ENCODE measurements at regions not wholly inside any gene's neighbourhood (a gene's known extent, or its start where the extent isn't known, plus 50 kb on each side); places are given as distances from the start of the nearest gene placed in this dataset.

GRCh38 chr18:29436459-29436858, 1259.5 kb upstream of the CDH2 start:
- TF ChIP-seq, protein P1, sequence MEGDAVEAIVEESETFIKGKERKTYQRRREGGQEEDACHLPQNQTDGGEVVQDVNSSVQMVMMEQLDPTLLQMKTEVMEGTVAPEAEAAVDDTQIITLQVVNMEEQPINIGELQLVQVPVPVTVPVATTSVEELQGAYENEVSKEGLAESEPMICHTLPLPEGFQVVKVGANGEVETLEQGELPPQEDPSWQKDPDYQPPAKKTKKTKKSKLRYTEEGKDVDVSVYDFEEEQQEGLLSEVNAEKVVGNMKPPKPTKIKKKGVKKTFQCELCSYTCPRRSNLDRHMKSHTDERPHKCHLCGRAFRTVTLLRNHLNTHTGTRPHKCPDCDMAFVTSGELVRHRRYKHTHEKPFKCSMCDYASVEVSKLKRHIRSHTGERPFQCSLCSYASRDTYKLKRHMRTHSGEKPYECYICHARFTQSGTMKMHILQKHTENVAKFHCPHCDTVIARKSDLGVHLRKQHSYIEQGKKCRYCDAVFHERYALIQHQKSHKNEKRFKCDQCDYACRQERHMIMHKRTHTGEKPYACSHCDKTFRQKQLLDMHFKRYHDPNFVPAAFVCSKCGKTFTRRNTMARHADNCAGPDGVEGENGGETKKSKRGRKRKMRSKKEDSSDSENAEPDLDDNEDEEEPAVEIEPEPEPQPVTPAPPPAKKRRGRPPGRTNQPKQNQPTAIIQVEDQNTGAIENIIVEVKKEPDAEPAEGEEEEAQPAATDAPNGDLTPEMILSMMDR (IDR thresholded peaks at IDR 0.05; ENCODE audit: borderline replicate concordance, extremely low read depth, low read length, poor library complexity, severe bottlenecking) = no peak
- no peak for TF ChIP-seq EZH2 (IDR thresholded peaks at IDR 0.05; ENCODE audit: borderline replicate concordance, low read depth, low read length, severe bottlenecking)
